ENCODE measurements at regions not wholly inside any gene's neighbourhood (a gene's known extent, or its start where the extent isn't known, plus 50 kb on each side); places are given as distances from the start of the nearest gene placed in this dataset.

DNA sequence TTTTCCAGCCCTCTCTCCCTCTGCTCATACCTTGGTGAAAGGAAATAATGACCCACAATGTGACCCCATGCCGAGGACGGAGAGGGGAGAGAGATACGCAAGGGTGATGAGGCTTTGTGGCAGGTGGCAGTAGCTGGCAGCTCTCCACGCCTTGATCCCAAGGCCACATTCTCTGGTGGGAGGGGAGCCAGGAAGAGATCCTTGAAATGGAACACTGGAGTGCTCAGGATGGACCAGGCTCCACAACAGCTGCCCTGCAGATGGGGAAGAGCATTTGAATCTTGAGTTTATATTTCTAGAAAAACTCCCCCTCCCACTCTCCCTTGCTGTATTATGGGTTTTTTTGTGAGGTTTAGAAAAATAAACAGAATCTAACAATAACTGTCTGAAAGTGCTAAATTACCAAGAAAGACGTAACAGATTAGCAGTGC, 61.6 kb upstream of the CDON start:
- TF ChIP-seq, protein P1, sequence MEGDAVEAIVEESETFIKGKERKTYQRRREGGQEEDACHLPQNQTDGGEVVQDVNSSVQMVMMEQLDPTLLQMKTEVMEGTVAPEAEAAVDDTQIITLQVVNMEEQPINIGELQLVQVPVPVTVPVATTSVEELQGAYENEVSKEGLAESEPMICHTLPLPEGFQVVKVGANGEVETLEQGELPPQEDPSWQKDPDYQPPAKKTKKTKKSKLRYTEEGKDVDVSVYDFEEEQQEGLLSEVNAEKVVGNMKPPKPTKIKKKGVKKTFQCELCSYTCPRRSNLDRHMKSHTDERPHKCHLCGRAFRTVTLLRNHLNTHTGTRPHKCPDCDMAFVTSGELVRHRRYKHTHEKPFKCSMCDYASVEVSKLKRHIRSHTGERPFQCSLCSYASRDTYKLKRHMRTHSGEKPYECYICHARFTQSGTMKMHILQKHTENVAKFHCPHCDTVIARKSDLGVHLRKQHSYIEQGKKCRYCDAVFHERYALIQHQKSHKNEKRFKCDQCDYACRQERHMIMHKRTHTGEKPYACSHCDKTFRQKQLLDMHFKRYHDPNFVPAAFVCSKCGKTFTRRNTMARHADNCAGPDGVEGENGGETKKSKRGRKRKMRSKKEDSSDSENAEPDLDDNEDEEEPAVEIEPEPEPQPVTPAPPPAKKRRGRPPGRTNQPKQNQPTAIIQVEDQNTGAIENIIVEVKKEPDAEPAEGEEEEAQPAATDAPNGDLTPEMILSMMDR (IDR thresholded peaks at IDR 0.05), result no peak
- ATAC-seq (ENCODE audit: low FRiP score) (no peak), DNase-seq (ENCODE audit: low spot score) (no peak)

DNA sequence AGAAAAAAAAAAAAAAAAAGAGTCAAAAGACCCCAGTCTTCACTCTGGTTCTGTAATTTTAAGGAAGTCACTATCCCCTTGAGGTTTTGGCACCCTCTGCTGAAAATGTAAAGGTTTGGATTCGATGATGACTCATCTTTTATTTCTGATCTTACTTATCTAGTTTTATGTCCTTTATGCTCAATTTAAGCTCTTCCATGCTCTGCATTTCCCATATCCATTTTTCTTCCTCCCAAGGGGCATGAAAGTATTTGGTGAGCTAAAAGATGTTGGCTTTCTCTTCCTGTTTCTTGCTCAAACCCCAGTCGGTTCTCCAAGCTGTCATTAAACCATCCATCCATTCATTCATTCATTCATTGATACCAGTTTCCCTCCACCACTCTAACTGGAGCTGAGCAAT, 61.0 kb upstream of the CDON start:
- TF ChIP-seq, protein P1 (IDR thresholded peaks at IDR 0.05), result no peak
- ATAC-seq (ENCODE audit: low FRiP score), result no peak
- DNase-seq (ENCODE audit: low spot score), result no peak

DNA sequence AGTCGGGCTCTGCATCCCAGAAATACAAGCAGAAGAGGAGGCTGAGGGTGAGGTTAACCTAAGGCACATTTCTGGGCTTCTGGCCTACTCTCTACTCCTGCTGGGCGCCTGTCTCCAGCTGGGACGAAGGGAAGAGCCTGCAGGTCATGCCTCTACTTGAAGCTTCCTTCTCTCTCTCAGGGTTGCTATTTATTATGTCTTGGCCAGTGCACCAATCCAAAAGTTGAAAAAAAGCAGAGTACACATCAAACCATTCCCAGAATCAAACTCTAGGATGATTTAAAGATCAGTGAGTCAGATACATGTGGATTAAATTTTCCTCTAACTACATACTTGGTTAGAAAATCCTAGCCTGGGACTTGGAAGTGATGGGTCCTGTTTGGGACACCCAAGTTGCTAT, 60.2 kb upstream of the CDON start:
- TF ChIP-seq, protein P1 (IDR thresholded peaks at IDR 0.05), result no peak
- ATAC-seq (ENCODE audit: low FRiP score) (peak; percentile 65), DNase-seq (ENCODE audit: low spot score) (no peak)

DNA sequence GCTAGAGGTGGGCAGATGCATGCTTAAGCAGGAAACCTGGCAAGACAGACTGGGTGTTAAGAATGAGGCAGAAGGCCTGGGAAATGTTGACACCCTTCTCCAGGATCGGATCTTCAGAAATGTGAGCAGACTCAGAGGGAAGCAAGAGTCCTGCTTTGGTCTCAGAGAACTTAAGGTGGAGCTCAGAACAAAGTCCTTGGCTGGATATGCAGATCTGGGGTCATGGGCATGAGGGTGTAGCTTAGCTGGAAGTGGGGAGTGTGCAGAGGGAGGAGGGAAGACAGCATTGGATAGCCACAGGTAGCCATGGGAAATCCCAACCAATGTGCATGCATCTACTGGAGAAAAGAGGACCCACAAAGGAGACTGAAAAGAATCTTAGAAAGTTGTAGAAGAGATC, 58.6 kb upstream of the CDON start:
- DNase-seq (ENCODE audit: low spot score) (no peak), ATAC-seq (ENCODE audit: low FRiP score) (no peak)
- TF ChIP-seq, protein P1 (IDR thresholded peaks at IDR 0.05), result no peak

DNA sequence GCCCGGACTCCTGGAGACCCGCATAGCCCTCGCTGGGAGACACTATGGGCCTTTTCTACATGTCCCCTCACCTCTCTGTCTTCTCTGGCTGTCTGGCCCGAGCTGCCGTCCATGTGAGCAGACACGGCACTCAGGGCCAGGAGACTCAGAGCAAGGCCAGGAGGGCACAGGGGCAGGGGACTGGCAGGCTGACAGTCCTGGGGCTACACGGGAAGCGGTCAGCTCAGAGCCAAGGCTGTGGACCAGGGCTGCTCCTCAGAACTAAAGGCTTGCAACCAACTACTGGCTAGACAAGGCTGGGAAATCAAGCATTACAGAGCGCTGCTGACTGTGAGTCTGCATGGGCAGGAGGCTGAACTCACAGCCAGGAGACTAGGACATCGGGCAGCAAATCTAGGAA, 56.1 kb upstream of the CDON start:
- no peak for DNase-seq (ENCODE audit: low spot score)

DNA sequence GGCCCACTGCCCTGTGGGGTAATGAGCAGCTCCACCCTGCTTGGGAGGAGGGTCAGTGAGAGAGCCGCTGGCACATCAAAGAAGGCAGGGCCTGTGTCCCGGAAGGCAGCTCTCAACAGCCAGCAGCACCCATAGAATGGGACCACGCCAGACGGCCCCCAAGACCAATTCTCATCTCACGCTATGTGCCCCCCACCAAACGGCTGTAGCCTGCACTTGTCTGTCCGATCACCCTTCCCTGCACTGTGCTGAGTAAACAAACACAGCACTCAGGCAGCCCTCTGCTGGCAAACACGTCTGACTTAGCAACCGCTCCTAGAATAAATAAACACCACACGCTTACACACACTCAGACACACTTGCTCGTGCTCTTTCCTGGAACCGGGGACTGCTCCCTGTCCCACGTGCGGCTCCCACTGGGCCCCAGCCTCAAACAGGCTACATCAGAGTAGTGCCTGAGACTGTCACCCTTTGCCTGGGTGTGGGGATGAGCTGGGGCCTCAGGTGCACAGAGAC, 53.2 kb upstream of the CDON start:
- peak; percentile 44 for DNase-seq (ENCODE audit: low spot score)
- ATAC-seq (ENCODE audit: low FRiP score), result peak; percentile 73
- TF ChIP-seq, protein P1 (IDR thresholded peaks at IDR 0.05), result no peak

More for the DNA sequence above, 56.1 kb upstream of the CDON start:
- TF ChIP-seq, protein P1 (IDR thresholded peaks at IDR 0.05), result no peak
- no peak for ATAC-seq (ENCODE audit: low FRiP score)

DNA sequence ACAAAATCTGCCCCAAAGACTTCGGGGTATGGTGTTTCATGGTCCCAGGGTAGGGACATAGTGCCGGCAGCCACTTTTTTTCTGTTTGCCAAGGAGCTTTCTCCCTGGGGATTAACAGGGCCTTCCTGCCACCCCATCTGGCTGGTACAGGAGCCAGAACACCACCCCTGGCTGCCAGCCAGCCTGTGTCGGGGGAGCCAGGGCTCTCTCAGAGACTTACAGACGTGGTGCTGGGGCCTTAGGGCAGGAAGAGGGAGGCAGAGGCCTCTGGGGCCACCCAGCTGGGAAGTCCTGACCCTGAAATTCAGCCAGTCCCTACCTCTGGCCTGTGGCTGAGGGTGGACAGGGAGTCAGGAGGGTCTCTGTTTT, 52.4 kb upstream of the CDON start:
- ATAC-seq (ENCODE audit: low FRiP score), result no peak
- TF ChIP-seq, protein P1 (IDR thresholded peaks at IDR 0.05), result no peak
- no peak for DNase-seq (ENCODE audit: low spot score)
